ENCODE measurements at regions not wholly inside any gene's neighbourhood (a gene's known extent, or its start where the extent isn't known, plus 50 kb on each side); places are given as distances from the start of the nearest gene placed in this dataset.
"Not testable (repeated sequence)": the region's sequence is repeated elsewhere in the genome, so short reads cannot be mapped to it uniquely, and the experiment has no call there.

DNA sequence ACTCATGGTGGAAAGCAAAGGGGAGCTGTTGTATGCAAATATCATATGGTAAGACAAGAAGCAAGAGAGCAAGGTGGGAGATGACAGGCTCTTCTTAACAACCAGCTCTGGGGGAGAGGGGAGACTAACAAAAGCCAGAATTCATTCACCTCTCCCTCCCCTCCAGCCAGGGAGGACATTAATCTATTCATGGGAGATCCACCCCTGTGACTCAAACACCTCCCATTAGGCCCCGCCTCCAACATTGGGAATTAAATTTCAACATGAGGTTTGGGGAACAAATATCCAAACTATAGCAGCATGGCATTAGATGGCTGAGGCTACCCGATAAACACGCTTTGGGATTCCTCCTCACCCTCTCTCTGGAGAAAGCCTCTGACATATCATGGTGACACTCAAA lies 210.6 kb downstream of the RHOU start:
- DNase-seq: no peak

DNA sequence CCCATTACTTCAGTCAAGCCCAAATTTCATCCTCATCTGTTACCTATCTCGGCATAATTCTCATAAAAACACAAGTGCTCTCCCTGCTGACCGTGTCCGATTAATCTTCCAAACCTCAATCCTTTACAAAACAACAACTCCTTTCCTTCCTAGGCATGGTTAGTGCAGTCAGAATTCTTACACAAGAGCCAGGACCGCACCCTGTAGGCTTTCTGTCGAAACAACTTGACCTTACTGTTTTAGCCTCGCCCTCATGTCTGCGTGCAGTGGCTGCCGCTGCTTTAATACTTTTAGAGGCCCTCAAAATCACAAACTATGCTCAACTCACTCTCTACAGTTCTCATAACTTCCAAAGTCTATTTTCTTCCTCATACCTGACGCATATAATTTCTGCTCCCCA lies 214.3 kb downstream of the RHOU start:
- not testable (repeated sequence) for DNase-seq

DNA sequence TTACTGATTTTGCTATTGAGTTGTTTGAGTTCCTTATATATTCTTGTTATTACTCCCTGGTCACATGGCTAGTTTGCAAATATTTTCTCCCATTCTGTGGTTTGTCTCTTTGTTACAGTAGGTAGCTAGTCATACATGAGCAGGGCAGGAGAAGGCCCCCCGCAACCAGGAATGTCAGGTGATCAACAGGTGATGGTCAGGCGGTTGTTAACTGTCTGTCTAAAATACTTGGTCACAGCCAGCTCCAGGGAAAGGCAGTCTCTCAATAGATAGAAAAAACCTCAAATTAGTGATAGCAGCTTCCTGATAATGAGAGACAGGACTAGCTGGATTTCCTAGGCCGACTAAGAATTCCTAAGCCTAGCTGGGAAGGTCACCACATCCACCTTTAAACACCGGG lies 217.9 kb downstream of the RHOU start:
- no peak for DNase-seq

DNA sequence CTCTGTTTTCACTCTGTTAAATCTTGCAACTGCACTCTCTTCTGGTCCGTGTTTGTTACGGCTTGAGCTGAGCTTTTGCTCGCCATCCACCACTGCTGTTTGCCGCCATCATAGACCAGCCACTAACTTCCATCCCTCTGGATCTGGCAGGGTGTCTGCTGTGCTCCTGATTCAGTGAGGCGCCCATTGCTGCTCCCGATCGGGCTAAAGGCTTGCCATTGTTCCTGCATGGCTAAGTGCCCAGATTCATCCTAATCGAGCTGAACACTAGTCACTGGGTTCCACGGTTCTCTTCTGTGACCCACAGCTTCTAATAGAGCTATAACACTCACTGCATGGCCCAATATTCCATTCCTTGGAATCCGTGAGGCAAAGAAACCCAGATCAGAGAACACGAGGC lies 218.5 kb downstream of the RHOU start:
- not testable (repeated sequence) for DNase-seq

DNA sequence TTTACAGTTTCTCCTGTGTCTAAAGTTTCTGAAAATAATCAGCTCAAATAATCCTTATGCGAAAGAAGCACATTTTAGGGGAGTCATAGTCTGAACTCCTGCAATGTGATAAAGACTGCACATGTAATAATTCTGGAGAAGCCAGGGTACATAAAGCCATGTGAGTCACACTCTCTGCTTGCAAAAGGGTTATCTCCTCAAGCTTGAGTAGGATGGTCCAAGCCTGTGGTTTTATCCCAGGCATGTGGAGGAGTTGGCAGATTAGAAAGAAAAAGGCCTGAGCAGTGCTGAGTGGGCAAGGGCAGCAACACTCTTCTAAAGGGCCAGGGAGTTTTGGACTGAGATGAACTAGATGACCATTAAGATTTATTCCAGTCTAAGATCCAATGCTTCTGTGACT lies 220.4 kb downstream of the RHOU start:
- peak; percentile 79 for DNase-seq

DNA sequence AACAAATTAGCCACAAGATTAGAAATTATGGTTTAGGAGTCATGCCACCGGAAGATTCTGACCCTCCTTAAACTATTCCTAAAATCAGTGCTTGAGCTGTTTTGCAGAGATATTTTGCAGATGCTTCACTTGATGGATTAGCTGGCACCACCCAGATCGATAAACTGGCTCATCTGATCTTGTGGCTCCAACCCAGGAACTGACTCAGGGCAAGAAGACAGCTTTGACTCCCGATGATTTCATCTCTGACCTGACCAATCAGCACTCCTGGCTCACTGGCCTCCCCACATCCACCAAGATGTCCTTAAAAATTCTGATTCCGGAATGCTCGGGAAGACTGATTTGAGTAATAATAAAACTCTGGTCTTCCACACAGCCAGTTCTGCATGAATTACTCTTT lies 221.6 kb downstream of the RHOU start:
- DNase-seq: no peak

DNA sequence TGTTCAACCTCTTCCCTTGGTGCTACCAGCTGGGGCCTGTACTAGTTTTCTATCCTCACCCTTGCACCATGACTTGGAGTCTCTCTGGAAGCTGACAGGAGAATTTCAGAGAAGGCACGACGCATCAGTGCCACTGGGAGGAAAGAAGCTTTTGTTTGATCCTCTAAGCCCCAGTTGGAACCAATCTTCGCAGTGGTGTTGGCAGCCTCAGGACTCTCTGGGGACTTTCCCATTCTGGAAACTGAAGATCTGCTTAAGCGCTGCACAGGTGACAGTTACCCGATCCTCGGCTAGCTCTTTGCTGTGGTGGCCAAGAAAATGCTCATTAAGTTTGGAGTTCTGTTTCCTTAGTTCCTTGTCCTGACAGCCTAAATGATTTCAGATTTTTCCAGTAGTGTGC lies 222.3 kb downstream of the RHOU start:
- no peak for DNase-seq

DNA sequence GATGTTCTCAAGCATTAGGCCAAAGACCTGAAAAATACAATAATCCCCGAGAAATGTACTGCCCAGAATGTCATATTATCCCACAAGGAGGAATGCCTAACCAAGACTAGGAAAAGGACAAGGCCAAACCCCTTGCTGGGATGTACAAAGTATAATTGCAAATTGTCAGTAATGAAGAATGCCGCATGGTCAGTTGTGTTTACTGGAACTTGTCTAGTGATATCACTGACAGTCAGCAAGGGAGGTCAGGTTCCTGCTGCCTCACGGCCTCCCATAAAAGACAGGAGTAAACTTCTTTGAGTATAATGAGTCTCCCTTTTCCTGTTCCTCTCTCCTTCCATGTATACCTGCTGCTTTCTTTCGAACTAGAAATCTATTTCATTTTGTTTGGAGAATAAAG lies 222.8 kb downstream of the RHOU start:
- DNase-seq: no peak

DNA sequence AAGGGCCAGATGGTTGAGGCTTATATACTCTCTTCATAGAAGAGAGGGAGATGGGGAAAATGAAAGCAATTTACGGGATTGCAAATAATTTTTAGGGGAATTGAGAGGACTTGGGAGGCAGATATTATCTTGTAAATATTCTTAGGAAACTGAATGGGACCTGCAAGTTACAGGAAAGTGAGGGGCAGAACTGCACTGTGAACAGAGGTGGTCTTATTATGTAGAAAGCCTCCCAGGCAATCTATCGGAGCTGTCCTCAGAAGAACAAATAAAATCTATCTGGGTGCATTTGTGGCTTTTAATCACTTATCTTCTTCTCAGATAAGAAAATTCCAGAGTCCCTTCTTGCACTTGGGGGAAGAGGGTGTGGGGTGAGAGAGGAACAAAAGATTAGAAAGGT lies 223.5 kb downstream of the RHOU start:
- no peak for DNase-seq

DNA sequence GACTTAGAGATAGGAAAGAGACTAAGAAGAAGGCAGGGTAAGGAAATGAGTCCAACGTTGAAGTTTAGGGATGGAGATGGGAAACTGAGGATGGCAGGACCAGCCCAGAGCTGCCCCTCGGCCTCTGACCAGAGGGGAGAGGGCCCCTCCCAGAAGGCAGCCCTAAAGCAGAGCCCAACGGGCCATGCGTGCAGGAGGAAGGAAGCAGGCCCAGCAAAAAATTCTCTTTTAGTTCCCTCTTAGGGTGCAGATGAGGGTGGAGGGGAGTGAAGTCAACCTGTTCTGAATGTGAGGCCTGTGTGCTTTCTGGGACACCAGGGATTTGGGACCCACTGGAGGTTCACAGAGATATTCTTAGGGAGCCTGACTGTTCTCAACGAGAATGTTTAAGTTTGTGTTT lies 225.4 kb downstream of the RHOU start:
- DNase-seq: no peak

DNA sequence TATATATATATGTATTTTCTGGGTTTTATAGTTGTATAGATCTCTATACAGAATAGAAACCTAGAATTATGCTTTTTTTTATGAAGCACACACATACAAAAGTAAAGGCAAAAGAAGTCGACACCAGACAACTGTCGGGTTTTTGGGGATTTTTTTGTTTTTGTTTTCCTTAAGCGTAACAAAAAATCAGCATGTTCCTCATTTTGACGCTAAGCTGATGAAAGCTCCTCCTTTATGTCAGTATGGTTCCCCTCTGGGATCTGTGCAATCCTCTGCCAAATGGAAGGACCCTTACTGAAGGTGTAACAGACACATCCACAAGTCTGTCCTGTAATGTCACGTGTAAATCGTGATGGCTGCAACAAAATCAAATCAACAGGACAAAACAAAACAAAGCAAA lies 226.2 kb downstream of the RHOU start:
- no peak for DNase-seq

DNA sequence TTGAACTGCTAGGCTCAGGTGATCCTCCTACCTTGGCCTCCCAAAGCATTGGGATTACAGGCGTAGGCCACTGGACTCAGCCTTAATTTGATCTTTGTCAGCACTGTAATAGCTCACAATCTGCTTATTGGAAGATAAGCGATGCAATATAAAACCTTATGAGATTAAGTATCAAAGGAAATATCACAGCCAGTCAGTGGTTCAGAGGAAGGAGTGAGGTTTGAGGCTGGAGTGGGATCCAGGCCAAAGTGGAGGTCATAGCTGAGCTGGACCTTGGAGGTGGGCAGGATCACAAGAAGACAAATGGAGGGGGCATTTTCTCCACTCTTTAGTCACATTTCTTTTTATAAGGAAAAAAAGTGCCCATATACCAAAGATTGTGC lies 228.5 kb downstream of the RHOU start:
- no peak for DNase-seq

DNA sequence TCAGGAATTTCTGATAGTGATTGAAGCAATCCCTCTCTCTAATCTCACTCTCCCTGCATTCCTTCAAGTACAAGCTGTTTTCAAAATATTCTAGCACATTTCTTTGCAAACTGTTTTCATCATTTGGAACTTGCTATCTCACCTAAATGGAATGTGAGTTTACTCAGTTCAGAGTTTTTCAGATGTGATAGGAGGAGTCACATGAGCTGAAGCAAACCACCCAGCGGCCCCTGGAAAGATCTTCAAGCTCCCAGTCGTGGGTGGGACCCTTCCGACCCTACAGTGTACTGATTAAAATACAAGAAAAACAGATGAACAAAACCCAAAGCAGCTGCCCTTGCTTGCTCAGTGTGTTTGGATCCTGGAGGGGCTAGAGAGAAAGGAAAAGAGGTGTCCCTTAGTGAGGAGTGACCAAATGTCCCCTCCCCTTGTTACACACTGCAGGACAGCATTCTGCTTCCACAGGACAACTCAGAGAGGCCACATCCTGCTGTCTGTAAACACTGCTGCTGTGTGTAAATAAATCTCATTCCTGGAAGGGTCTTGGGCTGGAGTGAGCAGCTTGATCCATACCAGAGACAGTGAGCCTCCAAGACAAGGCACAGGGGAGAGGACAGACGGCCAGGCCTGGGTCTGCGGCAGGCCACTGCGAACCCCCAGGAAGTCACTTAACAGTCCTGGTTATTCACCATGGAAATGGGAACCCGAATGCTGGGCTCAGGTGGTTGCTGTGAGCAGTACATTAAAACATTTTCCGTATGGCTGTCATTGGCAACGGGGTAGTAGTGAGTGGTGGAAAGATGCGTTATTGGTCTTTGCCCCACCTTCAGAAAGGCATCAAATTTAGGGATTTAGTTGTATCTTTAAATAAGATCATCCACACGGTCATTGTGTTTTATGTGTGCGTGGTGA lies 229.2 kb downstream of the RHOU start:
- no peak for DNase-seq

DNA sequence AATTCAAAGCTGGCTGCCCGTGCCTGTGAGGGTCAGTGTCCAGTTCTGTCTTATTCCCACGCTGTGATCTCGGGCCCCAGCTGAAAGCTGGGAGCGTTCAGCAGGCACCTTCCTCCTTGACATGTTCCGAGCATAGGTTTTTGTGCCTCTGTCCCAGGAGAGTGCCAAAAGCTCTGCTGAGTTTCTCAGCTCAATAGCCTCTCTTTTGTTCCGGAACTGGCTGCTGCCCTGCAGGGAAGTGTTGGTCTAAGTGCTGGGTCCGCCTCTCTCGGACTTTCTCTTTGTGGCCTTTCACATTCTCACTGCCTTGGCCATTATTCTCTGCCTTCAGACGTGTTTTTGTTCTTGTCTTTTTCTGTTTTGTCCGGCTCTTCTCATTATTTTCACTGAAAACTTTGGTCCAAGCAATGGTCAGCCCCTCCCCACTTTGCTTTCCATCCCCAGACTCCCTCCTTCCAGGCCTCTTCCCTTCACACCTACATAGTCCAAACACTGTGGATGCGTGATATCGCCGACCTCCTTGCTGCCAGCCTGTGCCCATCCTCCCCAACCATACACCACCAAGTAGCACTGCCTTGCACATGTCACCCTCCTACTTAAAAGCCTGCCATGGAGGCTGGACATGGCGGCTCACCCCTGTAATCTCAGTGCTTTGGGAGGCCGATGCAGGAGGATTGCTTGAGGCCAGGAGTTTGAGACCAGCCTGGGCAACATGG lies 233.8 kb downstream of the RHOU start:
- no peak for DNase-seq

DNA sequence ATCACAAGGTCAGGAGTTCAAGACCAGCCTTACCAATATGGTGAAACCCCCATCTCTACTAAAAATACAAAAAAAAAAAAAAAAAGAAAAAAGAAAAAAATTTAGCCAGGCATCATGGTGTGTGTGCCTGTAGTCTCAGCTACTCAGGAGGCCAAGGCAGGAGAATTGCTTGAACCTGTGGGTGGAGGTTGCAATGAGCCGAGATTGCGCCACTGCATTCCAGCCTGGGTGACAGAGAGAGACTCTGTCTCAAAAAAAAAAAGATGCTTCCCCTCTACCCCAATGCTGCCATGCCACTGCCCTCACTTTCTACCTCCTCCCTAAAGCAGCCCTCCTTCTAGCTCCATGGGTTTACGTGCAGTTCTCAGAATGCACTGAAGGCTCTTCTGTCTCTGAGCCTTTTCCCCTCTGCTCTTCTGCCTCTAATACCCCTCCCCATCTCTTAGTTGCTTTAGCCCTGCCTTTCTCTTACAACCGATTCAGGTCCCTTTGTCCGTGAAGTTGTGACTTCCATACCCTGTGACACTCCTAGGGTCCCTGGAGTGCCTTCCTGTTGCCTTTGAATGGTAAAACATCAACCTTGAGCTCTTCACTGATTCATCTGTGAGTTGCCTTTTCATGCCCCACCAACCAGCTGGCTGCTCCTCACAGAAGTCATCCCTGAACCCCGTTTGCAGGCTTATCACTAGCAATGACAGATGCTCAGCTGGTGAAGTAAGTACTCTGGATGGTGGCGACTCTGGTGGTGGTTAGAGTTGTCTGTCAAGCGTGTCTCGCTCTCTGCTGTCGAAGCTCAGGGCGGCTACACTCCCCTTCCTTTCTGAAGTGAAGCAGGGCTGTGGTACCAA lies 234.9 kb downstream of the RHOU start:
- no peak for DNase-seq

DNA sequence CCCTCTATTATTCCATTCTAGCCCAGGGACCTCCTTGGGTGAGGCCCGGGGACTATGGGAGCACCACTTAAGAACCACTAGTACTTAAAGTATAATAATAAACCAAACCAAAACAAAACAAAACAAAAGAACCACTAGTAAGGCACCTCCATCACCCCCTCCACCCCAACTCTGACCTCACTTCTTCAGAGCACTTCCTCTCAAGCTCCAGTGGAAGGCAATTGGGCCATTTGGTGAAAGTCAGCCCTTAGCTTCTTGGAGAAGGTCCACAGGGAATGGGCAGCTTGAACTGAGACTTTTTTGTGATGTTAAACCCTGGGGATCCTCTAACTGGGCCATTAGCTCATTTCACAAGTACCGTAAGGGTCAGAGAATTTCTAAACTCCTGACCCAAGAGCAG lies 237.3 kb downstream of the RHOU start:
- no peak for DNase-seq

DNA sequence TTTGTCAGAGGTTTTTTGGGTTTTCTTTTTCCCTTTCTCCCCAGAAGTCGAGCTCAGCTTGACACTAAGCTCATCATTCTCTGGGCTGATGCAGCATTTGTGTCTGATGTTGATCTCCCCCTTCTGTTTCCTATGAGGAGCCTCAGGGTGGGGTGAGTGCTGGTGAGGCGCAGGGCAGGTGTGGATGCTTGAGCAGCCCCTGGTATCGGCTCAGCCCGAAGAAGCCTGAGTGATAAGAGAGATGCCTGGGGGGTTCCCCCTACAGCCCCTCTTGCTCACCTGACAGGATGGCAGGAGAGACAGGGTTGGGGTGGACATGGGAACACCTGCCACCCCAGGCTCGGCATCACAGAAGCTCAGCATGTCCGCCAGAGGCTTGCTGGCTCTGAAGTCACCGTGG lies 239.0 kb downstream of the RHOU start:
- no peak for DNase-seq

DNA sequence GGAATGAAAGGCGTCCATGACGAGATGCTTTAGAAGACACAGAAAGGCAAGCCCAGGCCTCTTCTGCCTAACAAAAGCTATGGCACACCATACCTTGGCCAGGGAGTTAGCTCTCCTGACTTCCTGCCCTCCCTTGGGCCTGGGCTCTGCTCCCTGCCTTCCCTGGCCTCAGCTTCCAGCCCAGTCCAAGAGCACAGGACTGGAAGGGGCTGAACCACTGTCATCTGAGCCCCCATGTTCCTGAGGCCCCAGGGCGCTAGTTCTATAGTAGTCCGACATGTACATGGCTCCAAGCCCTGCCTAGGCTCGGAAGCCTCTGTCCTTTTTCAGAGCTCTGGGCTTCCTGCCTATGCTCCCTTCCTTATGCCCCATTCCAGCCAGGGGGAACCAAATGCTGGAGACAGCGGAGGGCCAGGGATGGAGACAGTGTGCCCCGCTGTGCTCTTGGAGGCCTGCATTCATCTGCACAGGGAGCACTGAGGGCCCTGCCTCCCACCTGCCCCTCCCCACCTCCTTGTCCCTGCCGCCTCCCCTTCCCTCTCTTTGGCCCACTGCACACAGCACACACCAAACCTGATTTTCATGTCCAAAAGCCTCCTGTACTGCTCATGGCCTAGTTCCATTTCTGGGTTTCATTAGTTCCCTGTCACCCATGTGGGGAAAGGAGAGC lies 240.1 kb downstream of the RHOU start:
- no peak for DNase-seq

DNA sequence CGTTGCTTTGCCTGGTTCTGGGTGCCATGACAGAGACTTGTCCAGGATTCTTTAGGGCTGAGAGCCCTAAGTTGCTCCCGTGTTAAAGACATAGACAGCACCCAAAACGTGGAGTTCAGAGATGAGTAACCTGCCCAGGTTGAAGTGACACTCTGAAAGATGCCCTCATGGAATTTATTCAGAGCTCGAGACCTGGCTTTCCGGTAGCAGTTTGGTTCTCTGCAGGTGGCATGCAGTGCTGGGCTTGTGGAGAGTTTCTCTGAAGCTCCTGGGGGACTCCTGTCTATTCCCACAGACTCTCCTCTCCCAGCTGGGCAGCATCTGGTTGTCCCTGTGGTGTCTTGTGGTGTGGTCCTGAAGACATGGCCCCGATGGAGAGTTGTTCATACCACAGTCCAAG lies 241.0 kb downstream of the RHOU start:
- DNase-seq: no peak

DNA sequence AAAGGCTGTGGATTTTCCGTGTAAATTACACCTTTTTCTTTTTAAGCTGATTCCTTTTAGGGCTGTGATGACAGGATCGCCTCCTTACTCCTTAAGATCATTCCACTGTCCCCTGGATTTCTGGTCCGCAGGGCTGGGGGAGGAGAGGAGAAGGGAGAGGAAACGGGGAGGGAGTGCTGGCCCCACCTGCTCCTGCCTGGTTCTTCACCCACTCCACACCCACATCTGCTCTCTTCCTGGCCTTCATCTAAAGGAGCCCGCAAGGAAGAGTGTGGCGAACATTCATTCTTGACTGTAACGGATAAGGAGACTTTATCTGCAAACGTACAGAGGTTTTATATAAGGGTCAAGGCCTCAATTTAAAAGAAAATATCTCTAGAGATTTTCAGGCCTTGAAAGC lies 242.0 kb downstream of the RHOU start:
- no peak for DNase-seq

DNA sequence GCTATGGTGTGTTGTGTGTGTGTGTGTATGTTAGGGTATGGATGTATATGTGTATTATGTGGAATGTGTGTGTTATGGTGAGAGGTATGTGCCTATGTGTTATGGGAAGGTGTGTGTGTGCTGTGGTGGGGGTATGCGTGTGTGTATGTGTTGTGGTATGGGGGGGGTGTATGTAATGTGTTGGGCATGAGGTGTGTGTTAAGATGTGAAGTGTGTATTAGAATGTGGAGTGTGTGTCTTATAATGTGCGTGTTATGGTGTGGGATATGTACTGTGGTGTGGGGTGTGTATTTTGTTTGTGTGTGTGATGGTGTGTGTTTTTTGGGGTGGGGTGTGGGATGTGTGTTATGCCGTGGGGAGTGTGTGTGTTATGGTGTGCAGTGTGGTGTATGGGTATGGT lies 242.5 kb downstream of the RHOU start:
- DNase-seq: no peak

DNA sequence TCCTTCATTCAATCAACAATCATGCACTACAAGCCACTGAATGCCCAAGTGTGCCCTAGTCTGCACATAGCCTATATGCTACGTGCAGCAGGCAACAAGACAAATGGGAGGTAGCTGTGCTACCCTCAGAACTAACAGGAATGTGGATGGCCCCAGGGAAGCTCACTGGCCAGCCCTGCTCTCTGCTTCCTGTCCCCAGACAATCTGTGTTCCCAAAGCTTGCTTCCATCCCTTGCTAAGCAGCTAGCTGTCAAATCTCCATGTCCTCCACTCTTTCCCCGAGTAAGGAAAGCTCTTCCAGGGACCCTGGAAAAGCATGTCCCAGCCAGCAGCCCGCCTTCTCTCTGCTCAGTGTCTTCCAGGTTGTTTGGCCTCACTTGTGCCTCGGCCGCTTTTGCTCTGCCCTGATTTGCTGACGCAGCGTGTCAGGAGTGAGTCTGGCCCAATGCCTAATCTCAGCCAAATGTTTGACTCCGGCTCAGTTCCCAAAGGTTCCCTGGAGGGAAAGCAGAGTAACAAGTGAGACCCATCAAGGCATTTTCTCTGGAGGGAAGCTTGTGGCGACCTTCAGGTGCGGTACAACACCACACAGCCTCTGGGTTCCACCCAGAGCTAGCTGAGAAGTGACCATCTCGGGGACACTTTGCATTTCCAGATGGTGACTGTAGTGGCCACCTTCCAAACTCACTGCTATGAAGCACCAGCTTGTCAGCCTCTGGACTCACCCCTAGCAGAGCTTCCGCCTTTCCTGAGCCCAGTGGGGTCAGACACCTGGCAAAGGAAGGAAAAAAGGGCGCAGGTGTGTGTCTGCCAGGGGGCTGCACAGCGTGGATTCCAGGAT lies 243.4 kb downstream of the RHOU start:
- DNase-seq: no peak
